ENCODE measurements at regions not wholly inside any gene's neighbourhood (a gene's known extent, or its start where the extent isn't known, plus 50 kb on each side); places are given as distances from the start of the nearest gene placed in this dataset.
A peak's percentile ranks its signal among the peaks of the same experiment; 100 is the strongest.

GRCh38 chr6:144652292-144652891, 367.3 kb downstream of the UTRN start (continued):
- TF ChIP-seq ZNF280B (CRISPR knock-in tag; IDR thresholded peaks at IDR 0.05; ENCODE audit: borderline replicate concordance) (no peak), HMGXB3 (CRISPR knock-in tag; IDR thresholded peaks at IDR 0.05; ENCODE audit: borderline replicate concordance) (no peak), BRF2 (CRISPR knock-in tag; IDR thresholded peaks at IDR 0.05) (no peak), ZMYM3 (CRISPR knock-in tag; IDR thresholded peaks at IDR 0.05) (no peak), BRCA1 (CRISPR knock-in tag; IDR thresholded peaks at IDR 0.05) (no peak), ZNF331 (CRISPR knock-in tag; IDR thresholded peaks at IDR 0.05) (no peak; the same call in 1 of the 2 replicates), ZNF614 (CRISPR knock-in tag; IDR thresholded peaks at IDR 0.05; ENCODE audit: borderline replicate concordance) (peak; percentile 26; the same call in 1 of the 2 replicates), HOXA9 (CRISPR knock-in tag; IDR thresholded peaks at IDR 0.05; ENCODE audit: borderline replicate concordance) (no peak), AFF4 (CRISPR knock-in tag; IDR thresholded peaks at IDR 0.05) (no peak; the same call in 1 of the 2 replicates), SP140L (CRISPR knock-in tag; IDR thresholded peaks at IDR 0.05; ENCODE audit: borderline replicate concordance) (no peak), FOXP1 (IDR thresholded peaks at IDR 0.05) (no peak), FOXP1 (CRISPR knock-in tag; IDR thresholded peaks at IDR 0.05) (peak; percentile 96), FOXA1 (IDR thresholded peaks at IDR 0.05) (no peak), FOXA1 (CRISPR knock-in tag; IDR thresholded peaks at IDR 0.05) (peak; percentile 52; the same call in 1 of the 2 replicates), MXD4 (CRISPR knock-in tag; IDR thresholded peaks at IDR 0.05) (no peak), GRHL1 (CRISPR knock-in tag; conservative IDR thresholded peaks at IDR 0.05) (no peak)

Data from HepG2 (cell line).